T-helper 17 cell (primary cell): ENCODE measurements at regions not wholly inside any gene's neighbourhood (a gene's known extent, or its start where the extent isn't known, plus 50 kb on each side); places are given as distances from the start of the nearest gene placed in this dataset.
"Not testable (repeated sequence)": the region's sequence is repeated elsewhere in the genome, so short reads cannot be mapped to it uniquely, and the experiment has no call there.

Experiments
- ATAC-seq: fragments of 150-1000 bp; cut with Tn5 transposase; 2 replicates; pipeline ENCODE4 v1.10.0; 2021; ENCODE audit warnings: mild to moderate bottlenecking, moderate library complexity
- DNase-seq, 3 donors: peaks; one replicate each; pipeline versions ENCODE4 v3.0.0 to v3.0.0-alpha.2; 2020 to 2021
- H3K9me3 ChIP-seq: one replicate; pipeline ENCODE4 v1.7.0; 2013; ENCODE audit warnings: low read length, mild to moderate bottlenecking; ENCODE audit not compliant: control insufficient read depth, poor library complexity, severe bottlenecking
- H3K27ac Mint-ChIP-seq: one replicate; pipeline ENCODE4 v1.8.0; 2022; ENCODE audit warnings: mild to moderate bottlenecking, moderate library complexity, mixed read lengths
- H3K27me3 Mint-ChIP-seq: one replicate; pipeline ENCODE4 v1.8.0; 2022; ENCODE audit warnings: mixed read lengths
- H3K36me3 Mint-ChIP-seq: one replicate; pipeline ENCODE4 v1.8.0; 2022; ENCODE audit warnings: low read depth, mixed read lengths
- H3K4me1 Mint-ChIP-seq: one replicate; pipeline ENCODE4 v1.8.0; 2022; ENCODE audit warnings: mild to moderate bottlenecking, mixed read lengths
- H3K4me3 Mint-ChIP-seq: one replicate; pipeline ENCODE4 v1.8.0; 2022; ENCODE audit warnings: mild to moderate bottlenecking, moderate library complexity, mixed read lengths

- ATAC-seq, result no peak
- no peaks in the 10 kb centered on the region for H3K36me3 Mint-ChIP-seq
- no peak overlapping the region for H3K4me3 Mint-ChIP-seq
- H3K27ac Mint-ChIP-seq, result no peak overlapping the region
- no peaks in the 10 kb centered on the region for H3K4me1 Mint-ChIP-seq
- H3K27me3 Mint-ChIP-seq, result no peaks in the 10 kb centered on the region
- no peak for DNase-seq
- H3K9me3 ChIP-seq, result no peaks in the 10 kb centered on the region
Observed at GRCh38 chr2:49788300-49788699, 634.0 kb upstream of the FSHR start.

- Mint-ChIP-seq H3K36me3 (no peaks in the 10 kb centered on the region), H3K27me3 (no peaks in the 10 kb centered on the region), H3K27ac (no peak overlapping the region), H3K4me1 (no peaks in the 10 kb centered on the region), H3K4me3 (no peak overlapping the region)
- no peaks in the 10 kb centered on the region for H3K9me3 ChIP-seq
- DNase-seq, result no peak
- ATAC-seq, result no peak
Observed at GRCh38 chr2:49780949-49781348, 626.6 kb upstream of the FSHR start.

GRCh38 chr2:49772299-49772970 lies 618.1 kb upstream of the FSHR start:
- Mint-ChIP-seq H3K4me3 (no peak overlapping the region), H3K27me3 (no peaks in the 10 kb centered on the region), H3K27ac (no peak overlapping the region)

GRCh38 chr2:49770919-49771318 lies 616.6 kb upstream of the FSHR start:
- H3K27ac Mint-ChIP-seq, result no peak overlapping the region
- ATAC-seq, result no peak
- no peaks in the 10 kb centered on the region for H3K27me3 Mint-ChIP-seq
- H3K4me3 Mint-ChIP-seq, result no peak overlapping the region
- no peaks in the 10 kb centered on the region for H3K36me3 Mint-ChIP-seq
- DNase-seq, result no peak
- no peaks in the 10 kb centered on the region for H3K4me1 Mint-ChIP-seq
- H3K9me3 ChIP-seq, result no peaks in the 10 kb centered on the region

More at GRCh38 chr2:49772299-49772970, 618.1 kb upstream of the FSHR start:
- Mint-ChIP-seq H3K36me3 (no peaks in the 10 kb centered on the region), H3K4me1 (no peaks in the 10 kb centered on the region)
- no peaks in the 10 kb centered on the region for H3K9me3 ChIP-seq
- ATAC-seq (no peak), DNase-seq (no peak)

- DNase-seq (no peak), ATAC-seq (no peak)
- no peak overlapping the region for H3K4me3 Mint-ChIP-seq
- H3K9me3 ChIP-seq, result no peaks in the 10 kb centered on the region
- no peak overlapping the region for H3K27ac Mint-ChIP-seq
- no peaks in the 10 kb centered on the region for H3K4me1 Mint-ChIP-seq
- H3K36me3 Mint-ChIP-seq, result no peaks in the 10 kb centered on the region
- H3K27me3 Mint-ChIP-seq, result no peaks in the 10 kb centered on the region
Observed at GRCh38 chr2:49767316-49767715, 613.0 kb upstream of the FSHR start.

- Mint-ChIP-seq H3K27ac (no peak overlapping the region), H3K27me3 (no peaks in the 10 kb centered on the region), H3K4me3 (no peak overlapping the region), H3K36me3 (no peaks in the 10 kb centered on the region), H3K4me1 (no peaks in the 10 kb centered on the region)
- no peaks in the 10 kb centered on the region for H3K9me3 ChIP-seq
- DNase-seq, result no peak
- no peak for ATAC-seq
Observed at GRCh38 chr2:49755777-49756176, 601.5 kb upstream of the FSHR start.

GRCh38 chr2:49754381-49754780 lies 600.1 kb upstream of the FSHR start:
- Mint-ChIP-seq H3K27me3 (no peaks in the 10 kb centered on the region), H3K4me1 (no peaks in the 10 kb centered on the region), H3K4me3 (no peak overlapping the region), H3K27ac (no peak overlapping the region), H3K36me3 (no peaks in the 10 kb centered on the region)
- DNase-seq (no peak), ATAC-seq (no peak)
- no peaks in the 10 kb centered on the region for H3K9me3 ChIP-seq

- Mint-ChIP-seq H3K36me3 (no peaks in the 10 kb centered on the region), H3K4me1 (no peaks in the 10 kb centered on the region)
Observed at GRCh38 chr2:49753344-49753985, 599.1 kb upstream of the FSHR start.

GRCh38 chr2:49737606-49738005 lies 583.3 kb upstream of the FSHR start:
- no peaks in the 10 kb centered on the region for H3K36me3 Mint-ChIP-seq
- no peak overlapping the region for H3K4me3 Mint-ChIP-seq
- H3K9me3 ChIP-seq, result no peaks in the 10 kb centered on the region
- H3K4me1 Mint-ChIP-seq, result no peaks in the 10 kb centered on the region
- H3K27me3 Mint-ChIP-seq, result no peaks in the 10 kb centered on the region
- DNase-seq (no peak), ATAC-seq (no peak)
- H3K27ac Mint-ChIP-seq, result no peak overlapping the region

More at GRCh38 chr2:49753344-49753985, 599.1 kb upstream of the FSHR start:
- ATAC-seq (no peak), DNase-seq (no peak)
- no peaks in the 10 kb centered on the region for H3K27me3 Mint-ChIP-seq
- H3K27ac Mint-ChIP-seq, result no peak overlapping the region
- no peak overlapping the region for H3K4me3 Mint-ChIP-seq
- no peaks in the 10 kb centered on the region for H3K9me3 ChIP-seq

GRCh38 chr2:49732924-49733323 lies 578.6 kb upstream of the FSHR start:
- H3K4me1 Mint-ChIP-seq, ATAC-seq, H3K36me3 Mint-ChIP-seq, H3K27ac Mint-ChIP-seq, H3K27me3 Mint-ChIP-seq, DNase-seq, H3K4me3 Mint-ChIP-seq, H3K9me3 ChIP-seq: not testable (repeated sequence)

GRCh38 chr2:49719241-49719640 lies 564.9 kb upstream of the FSHR start:
- Mint-ChIP-seq H3K4me3 (no peak overlapping the region), H3K4me1 (no peaks in the 10 kb centered on the region), H3K27me3 (no peaks in the 10 kb centered on the region), H3K36me3 (no peaks in the 10 kb centered on the region), H3K27ac (no peak overlapping the region)
- no peaks in the 10 kb centered on the region for H3K9me3 ChIP-seq
- DNase-seq (no peak), ATAC-seq (no peak)

- H3K9me3 ChIP-seq, result no peaks in the 10 kb centered on the region
- Mint-ChIP-seq H3K27me3 (no peaks in the 10 kb centered on the region), H3K4me3 (no peak overlapping the region), H3K27ac (no peak overlapping the region), H3K4me1 (no peaks in the 10 kb centered on the region), H3K36me3 (no peaks in the 10 kb centered on the region)
- ATAC-seq (no peak), DNase-seq (no peak)
Observed at GRCh38 chr2:49715597-49715996, 561.3 kb upstream of the FSHR start.

GRCh38 chr2:49714454-49714853 lies 560.1 kb upstream of the FSHR start:
- H3K36me3 Mint-ChIP-seq, result no peaks in the 10 kb centered on the region
- no peak overlapping the region for H3K27ac Mint-ChIP-seq
- H3K27me3 Mint-ChIP-seq, result no peaks in the 10 kb centered on the region
- no peaks in the 10 kb centered on the region for H3K4me1 Mint-ChIP-seq
- no peak overlapping the region for H3K4me3 Mint-ChIP-seq
- H3K9me3 ChIP-seq, result no peaks in the 10 kb centered on the region
- no peak for DNase-seq
- ATAC-seq, result no peak

- ATAC-seq, result no peak
- Mint-ChIP-seq H3K27ac (no peak overlapping the region), H3K27me3 (no peaks in the 10 kb centered on the region)
Observed at GRCh38 chr2:49702740-49703139, 548.4 kb upstream of the FSHR start.

More at GRCh38 chr2:49702740-49703139, 548.4 kb upstream of the FSHR start:
- DNase-seq, result no peak
- Mint-ChIP-seq H3K4me3 (no peak overlapping the region), H3K36me3 (no peaks in the 10 kb centered on the region), H3K4me1 (no peaks in the 10 kb centered on the region)
- H3K9me3 ChIP-seq, result no peaks in the 10 kb centered on the region
